Lower lobe of right lung (tissue), 2 donors: ENCODE measurements at regions not wholly inside any gene's neighbourhood (a gene's known extent, or its start where the extent isn't known, plus 50 kb on each side); places are given as distances from the start of the nearest gene placed in this dataset.

ENCODE experiments used
- ATAC-seq, 2 donors: fragments of 200-7000 bp; cut with Tn5 transposase; one replicate each; pipeline ENCODE4 v1.9.1; 2020 to 2022; ENCODE audit warnings: mild to moderate bottlenecking in 2 of 2, moderate library complexity in 2 of 2
- DNase-seq: peaks from one replicate; pipeline ENCODE4 v3.0.0-alpha.2; 2020
- H3K27ac ChIP-seq: fragments of 200-600 bp; one replicate; pipeline ENCODE4 v1.8.0; 2022
- H3K27me3 ChIP-seq: fragments of 200-600 bp; one replicate; pipeline ENCODE4 v1.8.0; 2022; ENCODE audit warnings: low read depth
- H3K36me3 ChIP-seq: fragments of 200-600 bp; one replicate; pipeline ENCODE4 v1.8.0; 2022; ENCODE audit warnings: mild to moderate bottlenecking
- H3K4me1 ChIP-seq: fragments of 200-600 bp; one replicate; pipeline ENCODE4 v1.8.0; 2022
- H3K4me3 ChIP-seq: fragments of 200-600 bp; one replicate; pipeline ENCODE4 v1.8.0; 2022; ENCODE audit warnings: mild to moderate bottlenecking
- H3K9me3 ChIP-seq: fragments of 200-600 bp; one replicate; pipeline ENCODE4 v1.8.0; 2022
- CTCF ChIP-seq: fragments of 200-600 bp; IDR thresholded peaks from one replicate; pipeline ENCODE4 v1.8.0; 2022; ENCODE audit warnings: antibody characterized with exemption, mild to moderate bottlenecking
- intact Hi-C: fragments of 100-400 bp; cut with DNase I; formaldehyde crosslinking; loops from one replicate; pipeline ENCODE4 v1.11.0; 2022
- donor health status: DM: no; HTN: yes; CAD: no; lungs with severe emphysema.

GRCh38 chr11:28657378-28658030, 549.3 kb downstream of the METTL15 start:
- intact Hi-C loops, result no loop called here
- H3K36me3 ChIP-seq, result no peaks in the 10 kb centered on the region
- no peak for TF ChIP-seq CTCF
- ATAC-seq, result no peak
- H3K27ac ChIP-seq, result no peak overlapping the region
- no peaks in the 10 kb centered on the region for H3K4me1 ChIP-seq
- no peak overlapping the region for H3K4me3 ChIP-seq
- DNase-seq, result no peak
- no peaks in the 10 kb centered on the region for H3K9me3 ChIP-seq
- no peaks in the 10 kb centered on the region for H3K27me3 ChIP-seq

GRCh38 chr11:28654191-28654590, 546.0 kb downstream of the METTL15 start:
- H3K9me3 ChIP-seq, result no peaks in the 10 kb centered on the region
- no peaks in the 10 kb centered on the region for H3K4me1 ChIP-seq
- no peaks in the 10 kb centered on the region for H3K36me3 ChIP-seq
- no peak for DNase-seq
- TF ChIP-seq CTCF, result no peak
- intact Hi-C loops, result no loop called here
- H3K4me3 ChIP-seq, result no peak overlapping the region
- no peak overlapping the region for H3K27ac ChIP-seq
- no peak for ATAC-seq
- no peaks in the 10 kb centered on the region for H3K27me3 ChIP-seq

- DNase-seq (no peak), ATAC-seq (no peak)
- Histone ChIP-seq H3K27me3 (no peaks in the 10 kb centered on the region), H3K27ac (no peak overlapping the region), H3K36me3 (no peaks in the 10 kb centered on the region), H3K4me1 (no peaks in the 10 kb centered on the region), H3K4me3 (no peak overlapping the region), H3K9me3 (no peaks in the 10 kb centered on the region)
- intact Hi-C loops, result no loop called here
- TF ChIP-seq CTCF, result no peak
Measured at GRCh38 chr11:28649922-28650321, 541.7 kb downstream of the METTL15 start.

GRCh38 chr11:28636566-28636965, 528.4 kb downstream of the METTL15 start:
- no peaks in the 10 kb centered on the region for H3K4me1 ChIP-seq
- DNase-seq (no peak), ATAC-seq (no peak)
- H3K9me3 ChIP-seq, result no peaks in the 10 kb centered on the region
- H3K27ac ChIP-seq, result no peak overlapping the region
- H3K36me3 ChIP-seq, result no peaks in the 10 kb centered on the region
- TF ChIP-seq CTCF, result no peak
- no peaks in the 10 kb centered on the region for H3K27me3 ChIP-seq
- intact Hi-C loops, result no loop called here
- no peak overlapping the region for H3K4me3 ChIP-seq

- intact Hi-C loops, result no loop called here
- Histone ChIP-seq H3K4me3 (no peak overlapping the region), H3K27me3 (no peaks in the 10 kb centered on the region), H3K27ac (no peak overlapping the region), H3K36me3 (no peaks in the 10 kb centered on the region), H3K9me3 (no peaks in the 10 kb centered on the region), H3K4me1 (no peaks in the 10 kb centered on the region)
- no peak for TF ChIP-seq CTCF
- ATAC-seq (no peak), DNase-seq (no peak)
Measured at GRCh38 chr11:28636033-28636432, 527.8 kb downstream of the METTL15 start.
